Stimulated activated CD8-positive, alpha-beta memory T cell treated with anti-CD3 and anti-CD28 coated beads, Interleukin-12 subunit alpha, Interleukin-12 subunit beta, amount 100 ng/mL, for 24 hours (primary cell): ENCODE measurements at regions not wholly inside any gene's neighbourhood (a gene's known extent, or its start where the extent isn't known, plus 50 kb on each side); places are given as distances from the start of the nearest gene placed in this dataset.
A peak's percentile ranks its signal among the peaks of the same experiment; 100 is the strongest.

ENCODE experiments used
- DNase-seq: peaks from one replicate; pipeline ENCODE4 v3.0.0-alpha.2; 2020; ENCODE audit errors: extremely low read depth

DNA sequence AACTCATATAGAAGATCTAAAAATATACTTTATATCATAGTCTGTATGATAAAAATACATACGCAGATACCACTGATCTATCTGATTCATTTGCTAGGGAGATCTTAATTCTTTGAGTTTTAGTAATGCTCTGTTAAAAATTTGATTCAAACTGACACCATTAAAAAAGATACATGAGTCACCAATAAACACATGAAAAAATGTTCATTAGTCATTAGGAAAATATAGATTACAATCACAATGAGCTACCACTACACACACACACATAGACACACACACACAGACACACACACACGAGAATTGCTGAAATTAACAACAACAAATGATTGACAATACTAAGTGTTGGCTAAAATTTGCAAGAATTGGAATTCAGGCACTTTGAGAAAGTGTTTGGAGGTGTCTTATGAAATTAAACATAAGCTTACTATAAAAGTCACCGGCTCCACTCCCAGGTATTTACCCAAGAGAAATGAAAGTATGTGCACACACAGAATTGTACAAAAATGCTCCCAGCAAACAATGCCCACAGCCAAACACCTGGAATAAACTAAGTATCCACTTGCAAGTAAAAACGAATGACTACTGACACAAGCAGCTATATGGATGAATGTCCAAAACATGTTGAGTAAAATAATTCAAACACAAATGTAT, 117.7 kb upstream of the GGTLC1 start:
- DNase-seq, result no peak

DNA sequence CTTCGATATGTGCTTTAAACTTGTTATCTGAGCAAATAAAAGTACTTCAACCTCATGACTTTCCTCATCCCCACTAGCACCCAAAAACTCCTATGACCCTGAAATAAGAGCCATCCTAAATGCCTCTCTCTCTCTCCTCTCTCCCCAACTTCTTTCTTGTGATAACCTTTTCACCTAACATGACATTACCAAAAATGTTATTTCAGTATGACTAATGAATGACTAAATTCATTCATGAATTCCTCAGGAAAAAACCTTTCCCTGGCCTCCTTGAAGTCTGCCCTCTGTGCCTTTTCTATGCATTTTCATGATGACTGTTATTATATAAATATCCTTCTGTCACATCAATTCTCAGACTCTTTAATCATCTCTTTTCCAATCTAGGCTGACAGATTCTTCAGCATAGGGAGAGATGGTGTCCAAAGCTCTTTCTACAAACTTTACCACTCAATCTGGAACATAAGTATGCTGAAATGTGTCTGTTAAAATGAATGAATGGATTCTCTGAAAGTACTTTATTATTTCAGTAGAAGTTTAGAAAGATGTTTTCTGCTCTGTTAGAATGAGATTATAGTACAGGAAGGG, 114.3 kb upstream of the GGTLC1 start:
- no peak for DNase-seq

DNA sequence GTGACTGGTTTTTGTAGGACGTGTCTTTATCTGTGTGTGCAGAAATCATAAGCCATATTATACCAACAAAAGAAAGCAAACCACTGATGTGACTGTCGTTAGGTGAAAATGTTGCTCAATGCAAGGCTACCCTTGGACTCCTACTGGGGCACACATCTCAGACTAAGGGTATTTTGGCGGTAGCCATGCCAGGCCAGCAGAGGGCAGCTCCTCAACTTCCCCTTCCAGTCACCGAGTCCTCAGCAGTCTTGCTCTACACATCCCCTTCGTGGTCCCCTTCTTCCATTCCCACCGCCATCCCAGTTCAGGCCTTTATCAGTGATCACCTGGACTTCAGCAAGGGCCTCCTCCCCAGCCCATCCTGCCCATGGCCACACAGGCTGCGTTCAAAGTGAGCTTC, 113.7 kb upstream of the GGTLC1 start:
- no peak for DNase-seq

DNA sequence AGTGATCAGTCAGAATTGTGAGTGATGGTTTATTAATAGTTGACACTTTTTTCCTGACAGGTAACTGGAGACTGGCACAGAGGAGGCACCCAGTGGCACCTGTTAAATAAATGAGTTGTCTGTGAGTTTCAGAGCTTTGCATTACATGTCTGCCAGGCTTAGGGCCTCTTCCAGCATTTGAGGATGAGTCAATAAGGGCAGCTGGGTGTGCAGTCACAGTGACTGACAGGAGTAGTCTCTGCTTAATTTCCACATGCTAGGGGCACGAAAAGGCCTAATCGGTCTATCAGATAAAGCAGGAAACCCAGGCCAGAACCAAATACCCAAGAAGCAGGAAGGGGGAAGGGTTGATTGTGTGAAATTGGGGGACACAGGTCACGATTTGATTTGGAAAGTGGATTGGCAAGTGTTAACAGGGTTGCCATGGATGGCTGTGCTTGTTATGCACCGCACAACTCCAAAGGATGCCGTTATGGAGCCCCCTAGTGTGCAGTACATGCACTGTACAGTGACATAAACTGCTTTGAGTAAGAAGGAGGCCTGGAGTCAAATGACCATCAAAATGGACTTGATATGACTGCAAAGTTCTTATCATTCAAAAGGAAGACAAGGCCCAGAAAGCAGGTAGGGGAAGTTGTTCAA, 111.9 kb upstream of the GGTLC1 start:
- DNase-seq, result peak; percentile 5

DNA sequence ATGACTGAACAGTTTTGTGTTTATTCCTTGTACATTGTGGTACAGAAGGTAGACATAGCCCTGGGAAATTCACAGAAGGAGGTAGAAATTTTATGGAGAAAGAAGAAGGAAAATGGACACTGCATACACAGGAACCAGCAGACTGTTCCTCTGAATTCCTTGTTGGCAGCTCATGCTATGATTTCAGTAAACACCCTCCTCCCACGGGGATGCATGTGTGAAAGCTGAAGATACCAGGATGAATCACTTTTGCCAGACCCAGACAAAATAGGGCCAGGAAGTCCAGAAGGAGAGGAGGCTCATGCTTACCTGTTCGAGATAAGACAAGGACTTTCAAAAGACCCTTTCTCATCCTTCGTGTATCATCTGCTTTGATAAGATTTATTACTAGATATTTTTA, 110.3 kb upstream of the GGTLC1 start:
- DNase-seq, result no peak

DNA sequence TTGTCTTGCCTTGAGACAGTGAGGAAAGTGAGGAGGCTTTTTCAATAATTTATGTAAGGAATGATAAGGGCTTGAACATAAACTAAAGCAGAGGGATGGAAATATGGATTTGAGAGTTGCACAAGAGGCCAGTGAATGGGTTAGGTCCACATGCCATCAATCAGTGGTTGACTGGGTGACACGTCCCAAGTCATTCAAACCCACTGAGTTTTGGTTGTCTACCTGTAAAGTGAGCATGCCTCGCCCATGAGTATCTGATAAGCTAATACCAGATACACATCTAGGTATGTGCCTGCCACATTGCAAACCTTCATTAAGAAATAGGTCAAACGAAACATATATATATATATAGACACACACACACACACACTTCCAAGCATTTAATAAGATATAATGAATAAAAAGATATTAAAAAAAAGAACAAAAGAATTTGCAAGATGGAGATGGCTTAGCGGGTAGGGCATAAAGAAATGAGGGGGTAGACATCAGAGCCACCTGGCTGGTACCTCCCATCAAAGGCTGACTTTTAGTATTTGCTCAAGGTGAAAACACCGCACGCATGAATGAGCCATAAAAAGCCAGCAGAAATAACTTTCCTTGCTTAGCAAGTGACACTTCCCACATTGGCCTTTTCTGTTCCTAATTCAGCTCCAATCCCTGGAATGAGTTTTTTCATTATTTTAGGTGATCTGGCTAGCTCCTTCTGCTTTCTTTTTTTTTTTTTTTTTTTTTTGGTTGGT, 109.1 kb upstream of the GGTLC1 start:
- no peak for DNase-seq

DNA sequence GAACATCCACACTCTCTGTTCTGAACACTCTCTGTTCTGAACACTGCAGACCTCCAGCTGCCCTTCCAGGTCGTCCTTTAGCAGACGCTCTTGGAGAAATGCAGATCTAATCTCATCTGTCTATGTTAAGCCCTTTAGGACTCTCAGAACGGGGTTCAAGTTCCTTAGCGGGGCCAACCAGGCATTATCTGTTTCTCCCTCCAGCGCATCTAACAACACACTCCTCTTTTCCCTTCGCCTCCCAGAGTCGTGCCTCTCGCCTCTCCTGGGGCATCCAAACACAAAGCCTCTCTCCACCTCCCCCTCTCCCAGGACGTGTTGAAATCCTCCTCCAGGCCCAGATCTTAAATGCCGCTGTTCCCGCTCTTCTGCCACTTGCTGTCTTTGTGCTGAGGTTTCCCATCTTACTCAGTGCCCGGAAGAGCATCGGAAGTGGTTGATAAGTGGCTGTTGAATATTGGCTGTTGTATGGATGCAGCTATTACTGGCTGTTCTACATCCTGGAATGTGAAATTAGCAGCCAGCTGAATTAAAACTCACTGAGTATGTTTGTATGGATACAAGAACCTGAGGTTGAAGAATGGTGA, 108.4 kb upstream of the GGTLC1 start:
- DNase-seq, result no peak

DNA sequence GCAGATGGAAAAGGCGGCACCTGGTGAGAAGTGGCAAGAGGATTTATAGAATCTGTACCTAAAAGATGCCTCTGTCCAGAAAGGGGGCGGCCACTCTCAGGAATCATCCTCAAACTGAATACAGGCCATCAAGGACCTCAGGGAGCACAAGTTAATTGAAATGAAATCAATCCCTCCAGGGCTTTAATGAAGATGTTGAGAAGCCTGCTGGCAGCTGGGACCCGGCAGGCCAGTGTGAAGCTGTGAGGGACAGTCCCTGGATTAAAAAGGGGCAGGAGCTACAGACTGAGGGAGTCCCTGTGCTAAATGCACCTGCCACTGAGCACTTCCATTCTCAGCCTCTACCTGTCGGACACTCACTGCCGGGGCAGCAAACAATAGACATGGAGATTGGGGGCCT, 107.7 kb upstream of the GGTLC1 start:
- no peak for DNase-seq

DNA sequence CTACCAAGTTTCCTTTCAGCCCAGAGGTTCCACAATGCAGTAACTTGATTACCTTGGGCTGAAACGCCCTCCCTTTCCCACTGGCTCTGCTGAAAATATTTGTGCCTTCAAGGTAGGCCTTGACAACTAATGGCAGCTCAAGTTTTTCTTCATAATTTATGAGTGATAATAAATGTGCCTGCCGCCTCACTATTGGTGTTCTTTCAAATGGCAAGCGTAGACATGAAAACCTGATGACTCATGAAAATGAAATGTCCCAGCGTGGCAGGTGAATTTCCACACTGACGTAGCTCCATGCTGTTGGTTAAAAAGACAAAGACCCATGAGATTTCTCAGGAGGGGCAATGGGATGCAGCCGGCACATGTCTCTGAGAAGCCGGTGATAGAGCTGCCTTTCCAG, 107.2 kb upstream of the GGTLC1 start:
- no peak for DNase-seq

DNA sequence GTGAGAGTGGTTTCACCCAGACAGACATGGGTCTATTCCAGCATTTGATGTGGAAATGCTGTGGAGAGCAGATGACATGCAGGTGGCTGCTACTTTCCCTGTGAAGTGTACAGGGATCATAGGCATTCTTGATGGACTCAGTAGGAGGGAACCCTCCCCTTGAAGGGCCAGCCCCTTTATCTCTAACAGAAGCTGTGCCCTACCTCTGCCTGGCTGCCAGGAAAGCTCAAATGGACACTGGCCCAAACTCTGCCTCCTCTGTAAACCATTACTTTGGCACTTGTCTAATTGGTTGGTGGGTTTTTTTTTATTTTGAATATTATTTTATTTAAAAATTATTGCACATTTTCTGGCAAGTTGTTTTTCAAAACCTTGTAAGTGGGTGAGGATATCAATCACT, 106.7 kb upstream of the GGTLC1 start:
- no peak for DNase-seq

DNA sequence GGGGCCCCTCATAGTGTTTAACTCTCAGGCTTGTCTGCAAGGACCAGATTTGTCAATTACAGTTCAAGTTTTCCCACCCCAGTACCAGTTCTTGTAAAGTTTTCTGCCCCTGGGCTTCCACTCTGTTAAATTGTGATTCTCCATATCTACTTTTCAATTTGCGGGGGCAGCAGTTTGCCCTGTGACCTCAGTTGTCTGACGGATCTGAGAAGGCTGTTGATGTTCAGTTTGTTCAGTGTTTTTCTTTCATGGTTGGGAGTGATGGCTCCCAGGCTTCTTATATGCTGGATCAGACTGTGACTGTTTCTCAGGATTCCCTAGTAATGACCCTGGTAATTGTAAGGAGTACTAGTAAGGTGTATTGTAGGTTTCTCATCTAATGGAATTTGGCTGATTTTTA, 101.0 kb upstream of the GGTLC1 start:
- no peak for DNase-seq

DNA sequence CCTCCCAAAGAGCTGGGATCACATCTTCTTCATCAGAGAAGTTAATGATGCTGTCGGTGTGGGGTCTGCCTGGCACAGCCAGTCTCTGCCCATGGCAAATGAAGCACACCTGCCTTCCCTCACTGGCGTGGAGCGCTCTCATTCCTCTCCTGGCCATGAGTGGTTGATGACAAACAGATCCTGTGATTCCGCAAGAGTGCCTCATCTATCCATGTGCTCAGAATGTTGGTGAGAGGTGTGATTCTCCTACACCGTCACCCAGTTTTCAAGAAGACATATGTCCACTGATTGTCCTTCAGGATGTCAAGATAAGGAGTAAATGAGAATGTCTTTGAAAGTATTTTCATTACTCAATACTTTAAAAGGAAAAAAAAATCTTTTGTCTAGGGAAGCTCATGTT, 97.5 kb upstream of the GGTLC1 start:
- no peak for DNase-seq

DNA sequence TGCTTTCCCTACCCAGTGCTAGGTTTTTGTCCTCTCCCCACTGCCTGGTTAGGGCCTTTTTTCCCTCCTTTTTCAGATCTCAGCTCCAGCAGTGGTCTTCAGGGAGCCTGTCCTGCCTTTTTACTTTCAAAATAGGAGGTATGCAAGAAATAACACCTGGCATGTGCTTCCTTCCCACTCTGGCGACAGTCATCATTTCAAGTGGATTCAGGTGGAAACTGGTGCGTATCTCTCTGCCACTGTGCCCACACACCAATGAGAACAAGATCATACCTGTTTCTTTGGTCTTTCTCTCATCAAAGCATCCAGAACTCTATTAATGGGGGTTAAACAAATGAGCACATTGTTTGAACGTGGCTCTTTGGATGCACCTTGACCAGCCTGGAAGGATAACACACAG, 95.7 kb upstream of the GGTLC1 start:
- no peak for DNase-seq

DNA sequence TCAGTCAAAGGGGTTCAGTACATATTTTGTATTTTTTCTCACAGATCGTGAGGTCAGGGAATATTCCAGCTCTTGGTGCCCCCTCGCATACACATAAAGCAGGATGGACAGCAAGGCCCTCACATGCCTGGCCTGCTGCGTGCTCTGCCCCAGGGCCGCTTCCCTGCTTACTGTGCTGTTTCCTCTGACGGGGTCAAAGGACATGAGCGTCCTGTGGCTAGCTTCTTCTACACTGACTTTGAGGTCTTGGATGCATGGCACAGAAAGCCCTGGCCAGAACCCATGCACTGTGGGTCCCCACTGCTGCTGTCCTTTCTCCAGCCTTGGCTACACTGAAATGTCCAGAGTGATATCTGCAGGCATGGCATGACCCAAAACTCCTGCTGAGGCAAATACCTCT, 92.5 kb upstream of the GGTLC1 start:
- DNase-seq, result no peak

DNA sequence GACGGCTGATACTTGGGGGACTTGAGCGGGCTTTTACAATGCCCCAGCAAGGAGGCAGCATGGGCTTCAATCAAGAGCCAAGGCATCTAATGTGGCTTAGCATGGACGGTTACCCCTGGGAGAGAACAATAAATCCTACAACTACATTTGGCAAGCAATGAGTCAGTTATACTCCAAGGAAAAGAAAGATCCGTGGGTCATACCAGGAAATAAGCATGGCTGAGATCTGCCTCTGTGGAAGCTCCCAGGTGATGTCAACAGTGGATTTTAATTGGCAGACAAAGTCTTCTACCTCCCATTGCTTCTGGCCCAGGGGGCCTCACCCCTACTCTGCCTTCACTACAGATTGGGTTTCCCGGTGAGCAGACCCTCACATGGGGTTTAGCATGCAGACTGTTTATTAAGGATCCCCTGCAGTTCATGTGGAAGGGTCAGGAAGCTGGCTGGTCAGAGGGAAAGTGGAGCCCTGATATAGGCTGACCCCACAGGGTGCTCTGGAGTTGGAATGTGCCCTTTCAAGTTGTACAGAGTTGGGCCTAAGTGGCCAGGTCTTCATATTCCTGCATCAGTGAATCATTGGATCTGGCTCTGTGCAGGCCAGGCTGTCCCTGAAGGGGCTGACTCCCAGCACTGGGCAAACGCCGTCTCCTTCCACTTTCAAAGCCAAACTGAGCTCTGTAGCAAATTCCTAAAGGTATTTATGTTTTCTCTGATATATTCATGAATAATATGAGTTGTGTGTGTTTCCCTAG, 91.3 kb upstream of the GGTLC1 start:
- DNase-seq, result no peak

DNA sequence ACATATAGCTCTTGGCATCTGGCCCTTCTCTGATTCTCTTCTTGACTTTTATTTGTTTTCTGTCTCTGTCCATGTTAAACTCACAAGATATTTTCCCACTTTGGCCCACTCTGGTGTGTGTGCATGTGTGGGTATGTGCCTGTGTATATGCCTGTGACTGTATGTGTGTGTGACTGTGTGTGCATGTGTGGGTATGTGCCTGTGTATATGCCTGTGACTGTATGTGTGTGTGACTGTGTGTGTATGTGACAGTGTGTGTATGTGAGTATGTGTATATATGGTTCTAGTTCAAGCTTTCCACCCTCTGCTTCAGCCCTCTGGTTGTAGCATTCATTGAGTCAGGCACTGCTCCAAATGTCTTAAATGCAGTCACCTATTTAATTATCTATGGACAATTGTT, 88.6 kb upstream of the GGTLC1 start:
- DNase-seq, result no peak

DNA sequence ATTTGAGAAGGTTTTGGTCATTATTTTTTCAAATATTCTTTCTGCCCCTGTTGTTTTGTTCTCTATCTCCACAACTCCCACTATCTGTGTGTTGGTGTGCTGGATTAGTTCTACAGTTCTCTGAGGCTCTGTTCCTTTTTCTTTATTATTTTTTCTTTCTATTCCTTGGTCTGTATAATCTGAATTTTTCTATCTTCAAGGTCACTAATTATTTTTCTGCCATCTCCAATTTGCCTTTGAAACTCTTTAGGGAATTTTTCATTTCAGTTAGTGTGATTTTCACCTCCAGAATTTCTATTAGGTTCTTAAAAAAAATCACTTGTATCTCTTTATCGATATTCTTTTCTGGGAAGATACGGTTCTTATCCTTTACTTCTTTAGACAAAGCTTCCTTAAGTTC, 82.1 kb upstream of the GGTLC1 start:
- DNase-seq, result no peak

DNA sequence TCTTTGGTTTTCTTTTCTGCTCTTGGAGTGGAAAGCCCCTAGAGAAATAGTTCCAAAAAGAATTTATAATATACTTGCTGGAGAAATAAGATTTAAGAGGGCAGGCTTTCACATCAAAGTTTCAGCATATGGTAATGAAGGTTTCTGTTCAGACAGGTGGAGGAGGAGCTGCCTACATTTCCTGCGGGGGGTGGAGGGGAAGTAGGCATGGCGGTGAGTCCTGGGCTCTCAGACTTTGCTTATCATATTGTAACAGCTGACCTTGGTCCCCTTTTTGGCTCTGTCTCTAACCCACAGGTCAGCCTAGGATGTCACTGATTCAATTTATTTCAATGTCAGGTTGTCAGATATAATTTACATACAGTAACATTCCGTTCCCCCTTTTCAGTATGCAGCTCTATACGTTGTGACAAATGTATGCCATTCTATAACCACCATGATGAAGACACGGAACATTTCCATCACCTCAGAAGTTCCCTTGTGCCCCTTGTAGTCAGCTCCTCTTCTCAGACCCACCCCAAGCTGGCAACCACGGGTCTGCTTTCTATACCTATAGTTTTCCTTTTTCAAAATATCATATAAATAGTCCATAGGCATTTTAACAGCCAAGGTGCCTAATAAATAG, 77.6 kb upstream of the GGTLC1 start:
- no peak for DNase-seq

DNA sequence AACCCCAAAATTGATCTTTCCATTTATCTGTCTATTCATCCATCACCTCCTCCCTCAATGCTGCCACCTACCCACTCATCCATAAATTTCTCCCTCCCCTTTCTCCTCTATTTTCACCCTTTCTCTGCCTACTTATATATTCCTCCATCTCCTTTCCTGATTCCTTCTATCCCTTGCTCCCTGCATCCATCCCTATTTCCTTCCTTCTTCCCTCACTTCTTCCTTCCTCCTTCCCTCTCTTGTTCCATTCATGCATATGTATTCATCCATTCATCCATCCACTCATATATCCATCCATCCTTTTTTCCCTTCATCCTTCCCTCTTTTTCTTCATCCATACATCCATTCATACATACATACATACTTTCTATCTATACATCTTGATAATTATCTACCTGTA, 76.3 kb upstream of the GGTLC1 start:
- DNase-seq, result no peak

DNA sequence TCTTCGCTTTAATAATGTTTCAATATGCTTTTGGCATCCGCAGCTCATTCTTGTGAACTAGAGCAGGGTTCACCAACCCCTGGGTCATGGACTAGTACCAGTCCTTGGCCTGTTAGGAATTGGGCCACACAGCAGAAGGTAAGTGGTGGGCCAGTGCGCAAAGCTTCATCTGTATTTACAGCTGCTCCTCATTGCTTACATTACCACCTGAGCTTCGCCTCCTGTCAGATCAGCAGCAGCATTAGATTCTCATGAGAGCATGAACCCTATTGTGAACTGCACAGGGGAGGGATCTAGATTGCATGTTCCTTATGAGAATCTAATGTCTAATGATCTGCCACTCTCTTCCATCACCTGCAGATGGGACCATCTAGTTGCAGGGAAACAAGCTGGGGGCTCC, 75.5 kb upstream of the GGTLC1 start:
- DNase-seq, result no peak

DNA sequence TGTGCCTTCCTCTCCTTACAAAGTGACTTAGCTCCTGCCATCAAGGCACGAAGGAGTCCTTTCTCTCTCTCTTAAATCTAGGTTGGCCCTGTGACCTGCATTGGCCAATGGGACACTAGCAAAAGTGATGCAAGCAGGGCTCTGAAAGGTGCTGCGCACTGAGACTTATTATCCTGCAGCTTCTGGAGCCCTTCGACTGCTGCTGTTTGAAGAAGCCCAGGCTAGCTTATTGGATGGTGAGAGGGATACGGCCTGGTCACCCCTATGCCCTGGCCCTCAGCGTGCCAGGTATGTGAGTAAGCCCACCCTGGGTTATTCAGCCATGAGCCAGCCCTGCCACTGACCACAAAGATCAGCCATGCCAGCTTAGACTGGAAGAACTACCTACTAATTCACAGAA, 74.5 kb upstream of the GGTLC1 start:
- no peak for DNase-seq
